ENCODE measurements at regions not wholly inside any gene's neighbourhood (a gene's known extent, or its start where the extent isn't known, plus 50 kb on each side); places are given as distances from the start of the nearest gene placed in this dataset.

GRCh38 chr11:130992788-130993187 lies 76.5 kb upstream of the SNX19 start:
- no peaks in the 10 kb centered on the region for H3K4me1 ChIP-seq (ENCODE audit: insufficient read depth, low read length)
- H3T11ph ChIP-seq (ENCODE audit: low read length): no peak overlapping the region
- no peaks in the 10 kb centered on the region for H3K23me2 ChIP-seq (ENCODE audit: insufficient read length, low read depth, low read length, poor library complexity, severe bottlenecking)
- no peak overlapping the region for H3K27ac Mint-ChIP-seq
- no peaks in the 10 kb centered on the region for H3K4me1 Mint-ChIP-seq
- H3K4me3 Mint-ChIP-seq: no peak overlapping the region
- no peak for DNase-seq
- H3K27me3 Mint-ChIP-seq (ENCODE audit: low read depth): peaks cover 6% of the 10 kb centered on the region
- no peaks in the 10 kb centered on the region for H3K36me3 Mint-ChIP-seq (ENCODE audit: insufficient read depth in 1 of 3, low read depth in 3 of 3)
- WGBS (ENCODE audit: extremely low coverage, insufficient read length, low lambda C conversion rate): no CpG with 5 or more reads among the region's 7 CpGs
- no peak overlapping the region for H3K4me2 ChIP-seq (ENCODE audit: insufficient read depth, insufficient read length, low read length)
- H2BK20ac ChIP-seq (ENCODE audit: low read depth, low read length, poor library complexity, severe bottlenecking): no peak overlapping the region
- H2BK12ac ChIP-seq (ENCODE audit: insufficient read length, low read depth, low read length): no peak overlapping the region
- TF ChIP-seq CTCF (conservative IDR thresholded peaks at IDR 0.05): no peak
- H4K5ac ChIP-seq (ENCODE audit: insufficient read length, low read depth, low read length): no peak overlapping the region
- H4K8ac ChIP-seq (replicated peaks; ENCODE audit: insufficient read length, low read depth, low read length): no peak overlapping the region
- no peak overlapping the region for H2BK15ac ChIP-seq (ENCODE audit: low read depth, low read length)
- H4K20me1 ChIP-seq (ENCODE audit: control insufficient read depth, insufficient read depth, insufficient read length): no peaks in the 10 kb centered on the region
- no peak overlapping the region for H2BK120ac ChIP-seq (ENCODE audit: low read depth, low read length, poor library complexity, severe bottlenecking)
- no peak overlapping the region for H3K27ac ChIP-seq (ENCODE audit: insufficient read length, low read depth, low read length)
- no peak overlapping the region for H3K14ac ChIP-seq (ENCODE audit: insufficient read depth, low read length)
- no peak overlapping the region for H4K91ac ChIP-seq (ENCODE audit: insufficient read length, low read depth, low read length)
- no peaks in the 10 kb centered on the region for H3K79me1 ChIP-seq (ENCODE audit: insufficient read depth, low read depth, low read length, poor library complexity, severe bottlenecking)
- H2BK5ac ChIP-seq (ENCODE audit: insufficient read length, low read length): no peak overlapping the region
- no peaks in the 10 kb centered on the region for H3K27me3 ChIP-seq (ENCODE audit: insufficient read depth, low read length)
- H3K79me2 ChIP-seq (ENCODE audit: insufficient read depth, low read length): no peaks in the 10 kb centered on the region
- H2AK5ac ChIP-seq (ENCODE audit: insufficient read length, low read length): no peak overlapping the region
- H2AFZ ChIP-seq (ENCODE audit: low read length): no peak overlapping the region
- no peaks in the 10 kb centered on the region for H3K9me3 ChIP-seq (ENCODE audit: control insufficient read depth, low read depth, low read length)
- H3K23ac ChIP-seq (ENCODE audit: insufficient read length, low read depth, low read length): no peak overlapping the region
- no peak overlapping the region for H3K56ac ChIP-seq (ENCODE audit: insufficient read length, low read depth, low read length)
- no peak overlapping the region for H3K4ac ChIP-seq (ENCODE audit: low read depth, low read length)
- no peak overlapping the region for H3K18ac ChIP-seq (ENCODE audit: insufficient read length, low read depth, low read length)
- peaks cover 3 to 4% of the 10 kb centered on the region in 2 experiments; a peak in 2 of 5 replicates for H3K9me3 Mint-ChIP-seq
- no peak overlapping the region for H3K9ac ChIP-seq (ENCODE audit: extremely low read depth, insufficient read length, low read length)

All from H9 (cell line).